Nephron progenitor cell (in vitro differentiated cells): ENCODE measurements at regions not wholly inside any gene's neighbourhood (a gene's known extent, or its start where the extent isn't known, plus 50 kb on each side); places are given as distances from the start of the nearest gene placed in this dataset.
A peak's percentile ranks its signal among the peaks of the same experiment; 100 is the strongest.

Source experiments
- DNase-seq: peaks from one replicate; pipeline ENCODE4 v3.0.0; 2021
- H3K27ac Mint-ChIP-seq: 2 replicates; pipeline ENCODE4 v1.8.0; 2021; ENCODE audit warnings: mild to moderate bottlenecking, moderate library complexity, mixed read lengths
- H3K27me3 Mint-ChIP-seq: 2 replicates; pipeline ENCODE4 v1.8.0; 2021; ENCODE audit warnings: mild to moderate bottlenecking, low read depth, mixed read lengths; ENCODE audit not compliant: poor library complexity
- H3K36me3 Mint-ChIP-seq: 2 replicates; pipeline ENCODE4 v1.8.0; 2021; ENCODE audit warnings: low read depth, mixed read lengths
- H3K4me1 Mint-ChIP-seq: 2 replicates; pipeline ENCODE4 v1.8.0; 2021; ENCODE audit warnings: mixed read lengths
- H3K4me3 Mint-ChIP-seq: 2 replicates; pipeline ENCODE4 v1.8.0; 2021; ENCODE audit warnings: mild to moderate bottlenecking, moderate library complexity, mixed read lengths
- H3K9me3 Mint-ChIP-seq: 2 replicates; pipeline ENCODE4 v1.8.0; 2021; ENCODE audit warnings: mild to moderate bottlenecking, moderate library complexity, mixed read lengths
- TF ChIP-seq, protein P1 (sequence below): fragments of 200-600 bp; sonication (generic); IDR thresholded peaks from 2 replicates; pipeline ENCODE4 v1.5.0; 2021; ENCODE audit warnings: antibody characterized with exemption

DNA sequence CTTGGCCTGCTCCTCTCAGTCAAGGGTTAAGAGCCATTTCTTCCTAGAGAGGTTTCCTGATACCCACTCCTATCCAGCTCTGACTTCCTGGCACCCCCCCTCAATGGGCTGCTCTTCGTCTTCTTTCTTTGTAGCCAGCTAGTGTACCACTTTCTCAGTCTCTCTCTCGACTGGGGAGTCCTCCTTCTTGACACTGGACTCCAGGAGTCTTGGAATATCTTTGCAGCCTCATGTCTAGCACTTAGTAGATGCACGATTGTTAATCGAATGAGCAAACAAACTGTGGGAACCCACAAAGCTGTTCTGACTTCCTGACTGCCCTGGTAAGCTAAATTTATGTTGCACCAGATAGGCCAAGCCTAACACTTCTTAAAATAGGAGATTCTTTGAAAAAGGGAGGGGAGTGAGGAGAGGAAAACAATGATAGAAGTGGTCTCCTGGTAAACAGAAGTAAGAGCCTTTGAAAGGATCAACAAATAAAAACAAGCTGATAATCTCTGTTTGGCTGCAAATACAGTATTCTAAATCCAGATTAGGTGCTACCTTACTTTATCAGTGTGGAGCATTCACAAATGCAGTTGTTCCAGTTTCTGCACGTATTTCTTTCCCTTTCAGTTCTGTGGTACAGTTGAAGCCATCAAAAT, 160.1 kb upstream of the CITED2 start:
- DNase-seq, result no peak
- H3K27me3 Mint-ChIP-seq, result peaks cover 8% of the 10 kb centered on the region

DNA sequence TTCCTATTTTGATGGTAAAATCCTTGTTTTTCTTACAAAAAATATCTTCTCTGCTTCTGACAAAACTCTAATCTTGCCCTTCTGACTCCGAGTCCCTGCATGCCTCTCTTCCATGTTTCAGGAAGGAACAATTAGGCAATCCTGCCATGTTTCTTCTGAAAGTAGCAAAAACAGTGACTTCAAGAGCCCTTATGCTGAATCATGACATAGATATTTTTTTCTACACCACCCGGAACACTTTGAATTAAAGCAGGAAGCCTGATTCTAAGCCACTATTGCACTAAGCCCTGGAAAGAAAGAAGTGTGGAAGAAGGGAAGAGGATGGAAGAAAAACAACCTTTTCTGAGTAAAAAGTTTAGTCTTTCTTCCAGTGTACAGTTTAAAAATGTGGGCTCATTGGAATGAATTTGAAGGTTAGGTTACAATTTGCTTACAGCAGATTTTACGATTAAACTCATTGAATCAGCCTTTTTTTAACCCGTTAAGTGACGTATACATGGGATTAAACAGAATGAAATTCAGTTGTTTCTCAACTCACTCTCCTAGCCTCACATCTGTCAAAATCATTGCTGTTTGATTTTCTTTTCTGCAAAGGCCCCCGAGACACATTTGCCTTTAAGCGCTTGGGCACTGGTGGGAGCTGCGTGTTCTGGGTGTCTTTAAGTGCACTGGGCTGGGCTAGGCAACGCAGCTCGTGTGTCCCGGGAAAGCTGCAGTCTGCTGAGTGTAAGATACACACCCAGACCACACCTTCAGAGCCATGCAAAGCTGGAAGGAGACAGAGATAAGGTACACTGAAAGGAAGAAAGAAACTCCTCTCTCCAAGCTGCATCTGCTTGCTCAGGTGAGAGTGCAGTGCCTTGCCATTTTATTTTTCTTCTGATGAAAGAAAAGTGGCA, 159.4 kb upstream of the CITED2 start:
- Mint-ChIP-seq H3K4me1 (peaks cover 40% of the 10 kb centered on the region), H3K36me3 (no peaks in the 10 kb centered on the region), H3K27me3 (peaks cover 10% of the 10 kb centered on the region), H3K27ac (peak overlapping the region; percentile 70), H3K4me3 (no peak overlapping the region), H3K9me3 (no peaks in the 10 kb centered on the region)
- TF ChIP-seq, protein P1, sequence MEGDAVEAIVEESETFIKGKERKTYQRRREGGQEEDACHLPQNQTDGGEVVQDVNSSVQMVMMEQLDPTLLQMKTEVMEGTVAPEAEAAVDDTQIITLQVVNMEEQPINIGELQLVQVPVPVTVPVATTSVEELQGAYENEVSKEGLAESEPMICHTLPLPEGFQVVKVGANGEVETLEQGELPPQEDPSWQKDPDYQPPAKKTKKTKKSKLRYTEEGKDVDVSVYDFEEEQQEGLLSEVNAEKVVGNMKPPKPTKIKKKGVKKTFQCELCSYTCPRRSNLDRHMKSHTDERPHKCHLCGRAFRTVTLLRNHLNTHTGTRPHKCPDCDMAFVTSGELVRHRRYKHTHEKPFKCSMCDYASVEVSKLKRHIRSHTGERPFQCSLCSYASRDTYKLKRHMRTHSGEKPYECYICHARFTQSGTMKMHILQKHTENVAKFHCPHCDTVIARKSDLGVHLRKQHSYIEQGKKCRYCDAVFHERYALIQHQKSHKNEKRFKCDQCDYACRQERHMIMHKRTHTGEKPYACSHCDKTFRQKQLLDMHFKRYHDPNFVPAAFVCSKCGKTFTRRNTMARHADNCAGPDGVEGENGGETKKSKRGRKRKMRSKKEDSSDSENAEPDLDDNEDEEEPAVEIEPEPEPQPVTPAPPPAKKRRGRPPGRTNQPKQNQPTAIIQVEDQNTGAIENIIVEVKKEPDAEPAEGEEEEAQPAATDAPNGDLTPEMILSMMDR, result no peak
- peak; percentile 16 for DNase-seq

More for the DNA sequence above, 160.1 kb upstream of the CITED2 start:
- Mint-ChIP-seq H3K27ac (peak overlapping the region; percentile 88), H3K36me3 (no peaks in the 10 kb centered on the region), H3K4me3 (peak overlapping the region; percentile 15), H3K9me3 (no peaks in the 10 kb centered on the region), H3K4me1 (peaks cover 44% of the 10 kb centered on the region)
- TF ChIP-seq, protein P1, result no peak

DNA sequence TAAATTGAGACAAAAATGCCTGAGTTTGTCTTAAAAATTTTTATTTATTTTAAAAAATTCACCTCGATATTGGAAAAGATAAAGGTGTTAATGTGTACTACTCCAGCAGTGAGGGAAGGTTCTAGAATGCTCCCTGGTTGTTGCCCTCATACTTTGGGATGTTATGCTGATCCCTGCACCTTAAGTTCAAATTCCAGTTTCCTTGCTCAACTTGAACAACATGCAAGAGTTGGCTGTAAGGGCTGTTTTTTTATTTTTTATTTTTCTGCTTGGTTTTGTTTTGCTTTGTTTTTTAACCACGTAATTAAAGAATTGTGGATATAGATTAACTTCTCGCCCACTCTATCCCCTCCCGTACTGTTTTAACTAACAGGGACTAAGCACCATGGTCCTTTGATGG, 158.7 kb upstream of the CITED2 start:
- TF ChIP-seq, protein P1, result no peak
- H3K27ac Mint-ChIP-seq, result peak overlapping the region; percentile 66
- no peaks in the 10 kb centered on the region for H3K9me3 Mint-ChIP-seq
- no peak for DNase-seq
- no peaks in the 10 kb centered on the region for H3K36me3 Mint-ChIP-seq
- peaks cover 10% of the 10 kb centered on the region for H3K27me3 Mint-ChIP-seq
- peaks cover 36% of the 10 kb centered on the region for H3K4me1 Mint-ChIP-seq
- H3K4me3 Mint-ChIP-seq, result no peak overlapping the region

DNA sequence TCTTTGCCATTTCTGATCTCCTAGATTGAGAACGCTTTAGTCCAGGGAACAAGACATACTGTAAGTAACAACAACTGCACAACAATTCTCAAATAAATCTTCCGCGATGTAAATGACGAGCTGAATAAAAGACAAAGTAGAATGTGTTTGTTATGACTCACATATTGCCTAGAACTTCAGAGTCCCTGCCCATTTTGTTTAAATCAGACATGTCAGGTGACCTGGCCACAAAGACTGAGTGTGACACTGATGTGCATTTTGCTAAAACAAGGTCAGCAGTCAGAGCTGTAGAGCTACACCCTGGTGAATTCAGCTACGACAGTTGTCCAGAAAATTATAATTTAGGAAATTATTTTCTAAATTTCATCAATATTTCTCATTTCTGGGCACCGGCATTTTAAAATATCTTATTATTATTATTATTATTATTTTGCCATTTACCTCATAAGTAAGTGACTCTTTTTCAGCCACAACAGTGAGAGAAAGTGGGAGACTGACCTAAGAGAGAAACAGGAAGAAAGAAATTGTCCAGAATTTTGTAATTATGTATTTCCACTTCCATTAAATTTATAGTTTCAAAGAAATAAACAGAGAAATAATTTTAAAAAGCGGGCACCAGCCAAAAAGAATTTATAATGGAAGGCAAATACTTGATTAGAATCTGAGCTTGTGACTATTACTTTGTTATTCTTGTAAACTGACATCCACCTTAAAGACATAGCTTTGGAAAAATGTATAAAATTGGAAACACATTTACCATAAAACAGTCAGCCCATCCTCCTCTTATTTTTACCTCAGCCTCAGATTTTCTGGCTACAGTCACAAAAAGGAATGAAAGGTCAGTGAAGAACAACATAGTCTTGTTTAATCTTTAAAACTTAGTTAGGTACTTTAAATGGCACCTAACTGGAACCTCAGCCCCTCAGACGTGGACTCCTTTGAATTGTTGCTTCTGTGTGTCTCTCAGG, 157.0 kb upstream of the CITED2 start:
- no peak overlapping the region for H3K4me3 Mint-ChIP-seq
- peak overlapping the region; percentile 86 for H3K27ac Mint-ChIP-seq
- H3K9me3 Mint-ChIP-seq, result peaks cover 9% of the 10 kb centered on the region
- H3K4me1 Mint-ChIP-seq, result peaks cover 34% of the 10 kb centered on the region
- peaks cover 7% of the 10 kb centered on the region for H3K27me3 Mint-ChIP-seq
- no peaks in the 10 kb centered on the region for H3K36me3 Mint-ChIP-seq
- TF ChIP-seq, protein P1, result no peak
- no peak for DNase-seq

DNA sequence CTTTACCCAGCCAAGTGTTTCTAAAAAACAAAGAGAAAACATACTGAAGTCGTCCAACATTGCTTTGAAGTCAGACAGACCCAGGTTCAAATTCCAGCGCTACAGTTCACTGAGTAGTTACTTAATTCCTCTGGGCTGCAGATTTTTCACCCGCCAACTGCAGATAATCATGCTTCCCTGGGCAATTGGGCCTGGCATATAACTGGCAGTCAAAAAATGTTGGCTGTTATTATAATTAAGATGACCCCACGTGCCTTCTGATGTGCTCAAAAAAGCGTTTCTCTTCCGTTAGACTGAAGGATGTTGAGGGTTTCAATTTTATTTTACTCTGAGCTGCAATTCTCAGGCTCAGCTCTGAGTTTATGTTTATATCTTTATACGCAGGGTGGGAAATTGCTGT, 156.1 kb upstream of the CITED2 start:
- H3K9me3 Mint-ChIP-seq, result peaks cover 9% of the 10 kb centered on the region
- peaks cover 7% of the 10 kb centered on the region for H3K27me3 Mint-ChIP-seq
- TF ChIP-seq, protein P1, result no peak
- H3K4me1 Mint-ChIP-seq, result peaks cover 34% of the 10 kb centered on the region
- DNase-seq, result no peak
- no peaks in the 10 kb centered on the region for H3K36me3 Mint-ChIP-seq
- H3K27ac Mint-ChIP-seq, result peak overlapping the region; percentile 86
- H3K4me3 Mint-ChIP-seq, result no peak overlapping the region
